T-helper 9 cell (primary cell): ENCODE measurements at regions not wholly inside any gene's neighbourhood (a gene's known extent, or its start where the extent isn't known, plus 50 kb on each side); places are given as distances from the start of the nearest gene placed in this dataset.

Experiments
- DNase-seq: peaks from one replicate; pipeline ENCODE4 v3.0.0-alpha.2; 2020

DNA sequence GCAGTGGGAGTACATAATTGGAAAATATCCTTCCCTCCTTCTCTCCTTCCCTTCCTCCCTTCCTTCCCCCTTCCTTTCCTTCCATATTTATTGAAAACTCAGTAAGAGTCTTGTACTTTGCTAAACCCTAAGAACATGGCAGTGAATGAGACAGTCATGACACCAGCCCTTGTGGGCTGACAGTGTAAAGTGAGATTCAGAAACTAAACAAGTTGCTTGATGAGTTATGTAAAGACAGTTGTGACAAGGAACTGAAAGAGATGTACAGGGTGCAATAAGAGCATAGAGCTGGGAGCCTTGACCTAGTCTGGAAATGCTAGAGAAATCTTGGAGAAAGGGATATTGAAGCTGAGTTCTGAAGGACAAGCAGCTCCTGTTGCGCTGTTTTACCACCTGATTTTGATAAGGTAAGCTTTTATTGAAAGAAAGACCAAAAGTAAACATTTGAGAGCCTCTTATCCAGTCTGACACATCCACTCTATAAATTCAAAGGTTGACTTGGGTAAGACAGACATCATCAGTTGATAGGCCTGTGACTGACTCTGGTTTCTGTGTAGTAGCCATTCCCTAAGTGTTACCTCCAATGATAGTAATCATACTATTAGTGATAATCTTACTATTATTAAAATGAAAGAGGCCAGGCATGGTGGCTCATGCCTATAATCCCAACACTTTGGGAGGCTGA is 66.5 kb upstream of the SKOR2 start:
- no peak for DNase-seq

DNA sequence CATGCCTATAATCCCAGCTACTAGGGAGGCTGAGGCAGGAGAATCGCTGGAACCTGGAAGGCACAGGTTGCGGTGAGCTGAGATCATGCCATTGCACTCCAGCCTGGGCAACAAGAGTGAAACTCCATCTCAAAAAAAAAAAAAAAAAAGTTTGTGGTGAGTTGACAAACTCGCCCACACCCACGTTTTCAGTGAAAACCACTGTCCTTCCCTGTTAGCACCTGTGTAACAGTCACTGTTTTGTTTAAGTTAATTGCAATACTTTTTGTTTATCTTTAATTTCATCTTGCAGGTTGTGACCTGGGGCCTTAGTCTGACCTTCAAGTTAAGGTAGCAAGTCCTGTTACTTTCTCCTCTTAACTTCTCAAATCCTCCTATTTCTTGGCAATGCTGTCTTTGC is 65.5 kb upstream of the SKOR2 start:
- DNase-seq, result no peak

DNA sequence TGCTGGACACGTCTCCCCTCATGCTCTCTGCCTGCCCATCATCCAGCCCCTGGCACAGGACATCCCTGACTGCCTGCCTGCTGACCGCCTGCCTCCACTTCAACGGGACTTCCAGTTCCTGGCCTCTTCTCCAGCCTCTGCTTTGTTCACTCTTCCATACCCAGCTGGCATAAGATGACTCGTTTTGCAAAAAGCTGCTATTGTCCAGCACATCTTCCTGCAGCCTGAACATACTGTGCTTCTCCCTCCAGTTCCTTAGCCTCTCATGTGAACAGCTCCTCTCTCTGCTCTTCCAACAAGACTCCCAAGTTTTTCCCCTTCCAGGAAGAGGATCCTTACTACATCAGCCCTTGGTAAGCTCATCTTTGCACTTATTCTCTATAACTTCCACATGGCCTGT is 62.4 kb upstream of the SKOR2 start:
- no peak for DNase-seq

DNA sequence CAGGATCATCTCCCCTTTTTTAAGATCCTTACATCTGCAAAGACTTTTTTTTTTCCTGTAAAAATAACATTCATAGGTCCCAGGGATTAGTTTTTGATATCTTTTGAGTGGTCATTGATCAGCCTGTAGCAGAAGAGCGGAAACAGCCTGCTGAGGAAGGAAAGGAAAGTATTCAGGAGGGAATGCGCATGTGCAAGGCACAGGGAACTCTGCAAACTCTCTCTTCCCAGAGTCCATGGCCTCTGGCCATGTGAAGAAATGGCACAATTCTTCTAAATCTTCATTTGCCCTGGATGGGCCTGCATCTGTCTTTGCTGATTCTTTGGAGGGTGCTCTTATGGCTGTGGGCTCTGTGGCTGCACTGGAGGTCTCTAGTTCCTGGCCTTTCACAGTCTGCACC is 60.1 kb upstream of the SKOR2 start:
- no peak for DNase-seq
